MG63 (cell line): ENCODE measurements at regions not wholly inside any gene's neighbourhood (a gene's known extent, or its start where the extent isn't known, plus 50 kb on each side); places are given as distances from the start of the nearest gene placed in this dataset.
"Not testable (repeated sequence)": the region's sequence is repeated elsewhere in the genome, so short reads cannot be mapped to it uniquely, and the experiment has no call there.

Experiments
- DNase-seq: peaks from one replicate; pipeline ENCODE4 v3.0.0-alpha.2; 2020
- H3K27me3 ChIP-seq: fragments of 250-450 bp; sonication (Bioruptor Pico); 2 replicates; pipeline ENCODE4 v1.5.1; 2020; ENCODE audit warnings: mild to moderate bottlenecking, moderate library complexity
- H3K36me3 ChIP-seq: fragments of 250-450 bp; sonication (Bioruptor Pico); 2 replicates; pipeline ENCODE4 v1.5.1; 2020; ENCODE audit warnings: mild to moderate bottlenecking, moderate library complexity
- H3K4me3 ChIP-seq: fragments of 250-450 bp; sonication (Bioruptor Pico); 2 replicates; pipeline ENCODE4 v1.5.1; 2020; ENCODE audit warnings: mild to moderate bottlenecking, moderate library complexity
- H3K9me3 ChIP-seq: fragments of 250-450 bp; sonication (Bioruptor Pico); 2 replicates; pipeline ENCODE4 v1.5.1; 2020; ENCODE audit warnings: mild to moderate bottlenecking, moderate library complexity

- no peaks in the 10 kb centered on the region for H3K36me3 ChIP-seq
- H3K27me3 ChIP-seq = no peaks in the 10 kb centered on the region
- DNase-seq = no peak
- H3K4me3 ChIP-seq = no peak overlapping the region
- H3K9me3 ChIP-seq = no peaks in the 10 kb centered on the region
Measured at GRCh38 chr1:200496937-200497336, 87.1 kb upstream of the ZNF281 start.

DNA sequence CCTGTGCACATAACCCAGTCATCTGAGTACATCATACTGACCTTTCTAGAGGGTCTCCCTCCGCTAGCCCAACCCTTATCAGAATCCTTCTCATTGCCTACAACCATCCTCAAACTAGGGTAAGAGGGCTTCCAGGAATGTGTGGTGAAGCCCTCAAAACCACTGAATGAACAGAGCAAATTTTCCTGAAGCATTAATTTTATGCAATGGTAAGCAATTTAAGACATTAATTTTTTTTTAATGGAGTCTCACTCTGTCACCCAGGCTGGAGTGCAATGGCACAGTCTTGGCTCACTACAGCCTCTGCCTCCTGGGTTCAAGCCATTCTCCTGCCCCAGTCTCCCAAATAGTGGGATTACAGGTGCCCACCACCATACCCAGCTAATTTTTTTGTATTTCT lies 86.1 kb upstream of the ZNF281 start:
- DNase-seq = no peak
- no peaks in the 10 kb centered on the region for H3K9me3 ChIP-seq
- H3K36me3 ChIP-seq = no peaks in the 10 kb centered on the region
- H3K4me3 ChIP-seq = no peak overlapping the region
- no peaks in the 10 kb centered on the region for H3K27me3 ChIP-seq

GRCh38 chr1:200493344-200493743 lies 83.5 kb upstream of the ZNF281 start:
- no peaks in the 10 kb centered on the region for H3K9me3 ChIP-seq
- no peak for DNase-seq
- 0 out of 2 replicates have a peak, but pooled peaks cover 2% of the 10 kb centered on the region for H3K27me3 ChIP-seq
- H3K36me3 ChIP-seq = no peaks in the 10 kb centered on the region
- no peak overlapping the region for H3K4me3 ChIP-seq

GRCh38 chr1:200491103-200491502 lies 81.3 kb upstream of the ZNF281 start:
- DNase-seq = no peak
- Histone ChIP-seq H3K9me3 (no peaks in the 10 kb centered on the region), H3K27me3 (0 out of 2 replicates have a peak, but pooled peaks cover 2% of the 10 kb centered on the region), H3K36me3 (no peaks in the 10 kb centered on the region), H3K4me3 (no peak overlapping the region)

GRCh38 chr1:200490183-200490582 lies 80.3 kb upstream of the ZNF281 start:
- Histone ChIP-seq H3K4me3 (no peak overlapping the region), H3K9me3 (no peaks in the 10 kb centered on the region), H3K27me3 (0 out of 2 replicates have a peak, but pooled peaks cover 2% of the 10 kb centered on the region), H3K36me3 (no peaks in the 10 kb centered on the region)
- DNase-seq = no peak

GRCh38 chr1:200488375-200489165 lies 78.7 kb upstream of the ZNF281 start:
- no peak overlapping the region for H3K4me3 ChIP-seq
- peak; percentile 35 for DNase-seq

DNA sequence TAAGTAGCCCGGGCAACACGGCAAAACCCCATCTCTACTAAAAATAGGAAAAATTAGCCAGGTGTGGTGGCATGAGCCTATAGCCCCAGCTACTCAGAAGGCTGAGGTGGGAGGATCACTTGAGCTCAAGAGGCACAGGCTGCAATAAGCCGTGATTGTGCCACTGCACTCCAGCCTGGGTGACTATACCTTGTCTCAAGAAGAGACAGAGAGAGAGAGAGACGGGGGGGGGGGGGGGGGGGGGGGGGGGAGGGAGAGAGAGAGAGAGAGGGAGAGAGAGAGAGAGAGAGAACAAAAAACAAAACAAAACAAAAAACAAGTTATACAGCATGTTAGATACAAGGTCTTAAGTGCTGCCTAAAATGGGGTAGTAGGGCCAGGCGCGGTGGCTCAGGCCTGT lies 77.8 kb upstream of the ZNF281 start:
- H3K9me3 ChIP-seq = no peaks in the 10 kb centered on the region
- 0 out of 2 replicates have a peak, but pooled peaks cover 2% of the 10 kb centered on the region for H3K27me3 ChIP-seq
- H3K36me3 ChIP-seq = no peaks in the 10 kb centered on the region
- no peak overlapping the region for H3K4me3 ChIP-seq
- DNase-seq = no peak

More at GRCh38 chr1:200488375-200489165, 78.7 kb upstream of the ZNF281 start:
- H3K36me3 ChIP-seq = no peaks in the 10 kb centered on the region
- H3K9me3 ChIP-seq = no peaks in the 10 kb centered on the region
- H3K27me3 ChIP-seq = 0 out of 2 replicates have a peak, but pooled peaks cover 2% of the 10 kb centered on the region

DNA sequence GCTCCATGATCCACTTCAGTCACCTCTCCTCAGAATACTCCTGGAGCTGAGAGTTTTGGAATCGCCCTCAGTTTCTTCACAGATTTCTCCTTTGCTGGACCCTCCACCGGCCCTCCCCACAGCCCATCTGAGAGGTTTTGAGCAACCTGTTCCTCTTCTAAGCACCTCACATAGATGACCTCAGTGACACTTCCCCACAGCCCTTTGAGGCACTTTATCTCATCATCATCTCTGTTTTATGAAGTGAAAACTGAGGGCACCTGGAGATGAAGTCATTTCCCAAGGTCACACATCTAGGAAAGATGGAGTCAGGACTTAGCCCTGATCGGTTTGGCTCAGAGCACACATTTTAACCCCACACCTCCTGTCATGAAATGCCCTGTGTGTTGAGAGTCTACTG lies 76.8 kb upstream of the ZNF281 start:
- Histone ChIP-seq H3K36me3 (no peaks in the 10 kb centered on the region), H3K4me3 (no peak overlapping the region), H3K9me3 (no peaks in the 10 kb centered on the region), H3K27me3 (0 out of 2 replicates have a peak, but pooled peaks cover 2% of the 10 kb centered on the region)
- no peak for DNase-seq

DNA sequence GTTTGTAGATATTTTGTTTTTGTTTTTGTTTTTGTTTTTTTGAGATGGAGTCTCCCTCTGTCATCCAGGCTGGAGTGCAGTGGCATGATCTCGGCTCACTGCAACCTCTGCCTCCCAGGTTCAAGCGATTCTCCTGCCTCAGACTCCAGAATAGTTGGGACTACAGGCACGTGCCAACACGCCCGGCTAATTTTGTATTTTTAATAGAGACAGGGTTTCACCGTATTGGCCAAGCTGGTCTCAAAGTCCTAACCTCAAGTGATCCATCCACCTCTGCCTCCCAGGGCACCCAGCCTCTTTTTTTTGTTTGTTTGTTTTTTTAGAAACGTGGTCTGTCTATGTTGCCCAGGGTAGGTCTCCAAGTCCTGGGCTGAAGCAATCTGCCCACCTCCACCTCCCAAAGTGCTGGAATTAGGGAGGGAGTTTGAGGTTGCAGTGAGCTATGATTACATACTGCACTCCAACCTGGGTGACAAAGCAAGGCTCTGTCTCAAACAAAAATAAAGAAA lies 74.7 kb upstream of the ZNF281 start:
- H3K9me3 ChIP-seq, H3K27me3 ChIP-seq, H3K4me3 ChIP-seq, DNase-seq, H3K36me3 ChIP-seq: not testable (repeated sequence)

DNA sequence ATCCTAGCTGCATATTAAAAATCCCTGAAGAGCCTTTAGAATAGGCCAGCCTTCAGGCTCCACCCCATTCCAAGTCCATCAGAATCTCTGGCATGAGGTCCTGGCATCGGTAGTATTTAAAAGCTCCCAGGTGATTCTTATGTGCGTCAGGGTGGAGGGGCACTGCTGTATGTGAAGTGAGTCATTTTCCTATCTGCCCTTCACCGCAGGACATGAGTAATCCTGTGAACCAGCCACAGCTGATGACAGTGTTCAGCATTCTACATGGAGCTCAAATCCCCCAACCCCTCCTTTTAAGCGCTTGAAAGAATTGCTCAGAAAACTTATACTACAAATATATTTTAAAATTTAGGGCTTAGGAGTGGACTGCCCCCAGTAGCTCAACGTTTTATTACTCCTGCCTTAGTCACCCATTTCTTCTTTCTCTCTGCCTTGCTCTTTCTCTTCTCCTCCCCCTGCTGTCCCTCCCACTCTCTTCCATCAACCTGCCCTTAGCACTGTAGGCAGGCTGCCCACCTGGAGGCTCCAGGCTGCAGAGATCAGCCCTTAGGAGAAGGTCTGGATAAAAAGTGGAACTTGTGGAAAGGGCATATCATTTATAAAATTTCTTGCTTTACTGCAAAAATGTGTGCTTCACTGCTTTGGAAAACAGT lies 73.8 kb upstream of the ZNF281 start:
- peak; percentile 94 for DNase-seq
- Histone ChIP-seq H3K36me3 (no peaks in the 10 kb centered on the region), H3K27me3 (no peaks in the 10 kb centered on the region), H3K4me3 (no peak overlapping the region), H3K9me3 (no peaks in the 10 kb centered on the region)

- Histone ChIP-seq H3K36me3 (no peaks in the 10 kb centered on the region), H3K27me3 (no peaks in the 10 kb centered on the region), H3K4me3 (no peak overlapping the region), H3K9me3 (no peaks in the 10 kb centered on the region)
- DNase-seq = no peak
Measured at GRCh38 chr1:200480964-200481363, 71.1 kb upstream of the ZNF281 start.

GRCh38 chr1:200479816-200480215 lies 70.0 kb upstream of the ZNF281 start:
- H3K27me3 ChIP-seq = no peaks in the 10 kb centered on the region
- peak; percentile 66 for DNase-seq
- H3K9me3 ChIP-seq = no peaks in the 10 kb centered on the region
- H3K4me3 ChIP-seq = no peak overlapping the region
- H3K36me3 ChIP-seq = no peaks in the 10 kb centered on the region

- Histone ChIP-seq H3K27me3 (no peaks in the 10 kb centered on the region), H3K36me3 (no peaks in the 10 kb centered on the region), H3K9me3 (no peaks in the 10 kb centered on the region), H3K4me3 (no peak overlapping the region)
- DNase-seq = no peak
Measured at GRCh38 chr1:200478945-200479558, 69.2 kb upstream of the ZNF281 start.

GRCh38 chr1:200478239-200478623 lies 68.4 kb upstream of the ZNF281 start:
- Histone ChIP-seq H3K4me3 (no peak overlapping the region), H3K9me3 (no peaks in the 10 kb centered on the region), H3K36me3 (no peaks in the 10 kb centered on the region), H3K27me3 (no peaks in the 10 kb centered on the region)
- no peak for DNase-seq

DNA sequence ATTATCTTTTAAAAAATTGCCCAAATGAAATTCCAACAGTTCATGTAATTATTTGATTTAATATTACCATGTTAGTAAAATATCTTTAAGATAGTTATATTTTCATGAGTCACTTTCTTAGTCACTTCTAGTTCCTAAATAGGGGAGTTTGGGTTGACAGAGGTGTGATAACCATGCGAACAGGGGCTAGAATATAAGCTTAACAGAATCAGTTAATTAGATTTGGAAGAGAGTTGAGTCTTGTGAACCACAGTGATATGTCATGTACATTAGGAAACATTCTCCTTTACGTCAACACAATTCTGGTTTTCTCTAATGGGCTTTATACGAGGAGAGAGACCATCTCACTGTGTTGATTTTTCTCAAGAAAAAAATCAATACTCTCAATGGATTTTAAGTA lies 64.8 kb upstream of the ZNF281 start:
- Histone ChIP-seq H3K27me3 (no peaks in the 10 kb centered on the region), H3K4me3 (no peak overlapping the region), H3K36me3 (no peaks in the 10 kb centered on the region), H3K9me3 (no peaks in the 10 kb centered on the region)
- no peak for DNase-seq

- H3K9me3 ChIP-seq = no peaks in the 10 kb centered on the region
- no peak for DNase-seq
- no peaks in the 10 kb centered on the region for H3K27me3 ChIP-seq
- no peak overlapping the region for H3K4me3 ChIP-seq
- no peaks in the 10 kb centered on the region for H3K36me3 ChIP-seq
Measured at GRCh38 chr1:200473698-200474371, 64.0 kb upstream of the ZNF281 start.

GRCh38 chr1:200471739-200472138 lies 61.9 kb upstream of the ZNF281 start:
- Histone ChIP-seq H3K9me3 (no peaks in the 10 kb centered on the region), H3K36me3 (no peaks in the 10 kb centered on the region), H3K4me3 (no peak overlapping the region), H3K27me3 (no peaks in the 10 kb centered on the region)
- no peak for DNase-seq
